Progenitor cell of endocrine pancreas (in vitro differentiated cells): ENCODE measurements at regions not wholly inside any gene's neighbourhood (a gene's known extent, or its start where the extent isn't known, plus 50 kb on each side); places are given as distances from the start of the nearest gene placed in this dataset.

Source experiments
- DNase-seq: peaks from one replicate; pipeline ENCODE4 v3.0.0; 2021; ENCODE audit warnings: low spot score; ENCODE audit not compliant: unreplicated experiment
- H3K27ac Mint-ChIP-seq: 2 replicates; pipeline ENCODE4 v1.8.0; 2021; ENCODE audit warnings: mild to moderate bottlenecking, moderate library complexity, mixed read lengths
- H3K27me3 Mint-ChIP-seq: 2 replicates; pipeline ENCODE4 v1.8.0; 2021; ENCODE audit warnings: mixed read lengths
- H3K36me3 Mint-ChIP-seq: 2 replicates; pipeline ENCODE4 v1.8.0; 2022; ENCODE audit warnings: mixed read lengths; ENCODE audit not compliant: insufficient read depth
- H3K4me1 Mint-ChIP-seq: 2 replicates; pipeline ENCODE4 v1.8.0; 2021; ENCODE audit warnings: low read depth, mixed read lengths
- H3K4me3 Mint-ChIP-seq: 2 replicates; pipeline ENCODE4 v1.8.0; 2021; ENCODE audit warnings: low read depth, mild to moderate bottlenecking, moderate library complexity, mixed read lengths
- H3K9me3 Mint-ChIP-seq: 2 replicates; pipeline ENCODE4 v1.8.0; 2021; ENCODE audit warnings: low read depth, mixed read lengths
- CTCF ChIP-seq: fragments of 200-600 bp; sonication (generic); IDR thresholded peaks from one replicate; pipeline ENCODE4 v1.5.0; 2021; ENCODE audit warnings: antibody characterized with exemption, mild to moderate bottlenecking; ENCODE audit not compliant: unreplicated experiment

DNA sequence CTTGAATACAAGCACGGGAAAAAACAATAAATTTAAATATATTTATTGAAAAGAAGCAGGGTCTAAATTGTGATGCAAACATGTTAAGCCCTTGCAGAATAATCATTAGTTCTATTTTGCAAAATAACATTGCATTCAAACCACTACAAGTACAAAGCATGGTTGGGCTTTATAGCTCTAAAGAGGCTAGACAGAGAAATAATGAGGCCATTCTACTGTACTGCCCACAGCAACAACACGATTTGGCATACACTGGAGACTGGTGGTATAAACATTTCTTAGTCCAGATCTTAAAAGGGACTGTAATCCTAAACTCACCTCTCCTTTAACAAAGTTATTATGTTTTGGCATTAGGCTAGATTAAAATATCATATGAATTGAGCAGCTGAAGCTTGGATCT, 204.3 kb upstream of the LRIG1 start:
- Mint-ChIP-seq H3K4me1 (peaks cover 2% of the 10 kb centered on the region), H3K27ac (no peak overlapping the region), H3K36me3 (no peaks in the 10 kb centered on the region), H3K27me3 (peaks cover 5% of the 10 kb centered on the region), H3K9me3 (no peaks in the 10 kb centered on the region), H3K4me3 (no peak overlapping the region)
- no peak for TF ChIP-seq CTCF
- DNase-seq, result no peak

GRCh38 chr3:66706890-66707289, 206.1 kb upstream of the LRIG1 start:
- peaks cover 6% of the 10 kb centered on the region for H3K4me1 Mint-ChIP-seq
- TF ChIP-seq CTCF, result no peak

DNA sequence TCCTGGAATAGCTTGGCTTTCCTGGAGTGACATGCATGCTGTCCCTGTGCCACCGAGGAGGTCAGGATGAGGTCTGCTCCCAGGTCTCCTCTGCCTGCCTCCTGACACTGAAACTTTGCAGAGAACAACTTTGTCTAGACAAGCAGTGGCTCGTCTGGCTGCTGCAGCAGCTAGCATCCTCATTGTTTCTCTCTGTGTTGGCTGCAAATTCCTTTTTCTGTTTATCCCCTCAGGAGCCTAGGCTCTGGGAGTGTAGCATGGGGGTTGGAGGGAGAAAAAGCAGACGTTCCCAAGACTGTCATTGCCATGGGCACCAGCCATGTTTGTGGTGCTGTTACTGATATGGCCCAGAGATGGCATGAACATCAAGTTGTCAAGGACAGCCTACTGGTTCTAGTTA, 208.7 kb upstream of the LRIG1 start:
- no peak overlapping the region for H3K4me3 Mint-ChIP-seq
- no peak for DNase-seq
- H3K9me3 Mint-ChIP-seq, result no peaks in the 10 kb centered on the region
- peaks cover 6% of the 10 kb centered on the region for H3K4me1 Mint-ChIP-seq
- H3K27me3 Mint-ChIP-seq, result peaks cover 5% of the 10 kb centered on the region
- no peaks in the 10 kb centered on the region for H3K36me3 Mint-ChIP-seq
- no peak for TF ChIP-seq CTCF
- no peak overlapping the region for H3K27ac Mint-ChIP-seq

More at GRCh38 chr3:66706890-66707289, 206.1 kb upstream of the LRIG1 start:
- Mint-ChIP-seq H3K9me3 (no peaks in the 10 kb centered on the region), H3K36me3 (no peaks in the 10 kb centered on the region), H3K27ac (no peak overlapping the region), H3K4me3 (no peak overlapping the region), H3K27me3 (peaks cover 5% of the 10 kb centered on the region)
- DNase-seq, result no peak

- peaks cover 3% of the 10 kb centered on the region for H3K27me3 Mint-ChIP-seq
- H3K36me3 Mint-ChIP-seq, result no peaks in the 10 kb centered on the region
- no peak for DNase-seq
- no peak for TF ChIP-seq CTCF
- no peak overlapping the region for H3K4me3 Mint-ChIP-seq
- H3K9me3 Mint-ChIP-seq, result no peaks in the 10 kb centered on the region
- H3K27ac Mint-ChIP-seq, result no peak overlapping the region
- H3K4me1 Mint-ChIP-seq, result peaks cover 6% of the 10 kb centered on the region
Observed at GRCh38 chr3:66712210-66712609, 211.4 kb upstream of the LRIG1 start.

DNA sequence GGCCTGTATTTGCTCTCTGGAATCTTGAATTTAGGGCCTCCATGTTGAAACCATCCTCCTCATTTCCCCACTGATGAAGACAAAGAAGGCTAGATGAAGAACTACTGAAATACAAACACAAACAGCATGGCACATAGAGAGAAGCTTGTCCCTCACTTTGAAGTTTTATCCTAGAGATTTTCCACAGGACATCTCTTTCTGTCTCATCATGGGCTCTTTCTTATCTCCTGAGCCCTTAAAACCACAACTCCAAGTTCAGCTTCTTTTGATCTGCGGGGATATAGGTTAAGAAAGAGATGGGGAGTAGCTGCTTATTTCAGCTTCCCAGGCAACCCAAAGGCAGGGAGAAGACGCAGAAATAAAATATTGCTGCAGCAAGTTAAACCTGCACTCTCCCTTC, 213.1 kb upstream of the LRIG1 start:
- Mint-ChIP-seq H3K27ac (no peak overlapping the region), H3K9me3 (no peaks in the 10 kb centered on the region), H3K27me3 (peaks cover 3% of the 10 kb centered on the region), H3K4me3 (no peak overlapping the region), H3K4me1 (peaks cover 6% of the 10 kb centered on the region), H3K36me3 (no peaks in the 10 kb centered on the region)
- TF ChIP-seq CTCF, result no peak
- no peak for DNase-seq
